ENCODE measurements at regions not wholly inside any gene's neighbourhood (a gene's known extent, or its start where the extent isn't known, plus 50 kb on each side); places are given as distances from the start of the nearest gene placed in this dataset.

- TF ChIP-seq CTCF (IDR thresholded peaks at IDR 0.05) (no peak), POLR2A (IDR thresholded peaks at IDR 0.05) (no peak)
- H3K9me3 ChIP-seq = no peaks in the 10 kb centered on the region
- intact Hi-C loops (cut with DNase I; ENCODE audit: low total_unique reads) = no loop called here
- H3K4me3 ChIP-seq = no peak overlapping the region
- H3K4me1 ChIP-seq = no peaks in the 10 kb centered on the region
- DNase-seq = no peak
- H3K27ac ChIP-seq = no peak overlapping the region
- no peaks in the 10 kb centered on the region for H3K36me3 ChIP-seq
- no peaks in the 10 kb centered on the region for H3K27me3 ChIP-seq
These were observed 218.5 kb downstream of the RPS29 start for GRCh38 chr14:49367696-49368095.

- TF ChIP-seq CTCF (IDR thresholded peaks at IDR 0.05) (no peak), POLR2A (IDR thresholded peaks at IDR 0.05) (no peak)
- no peak overlapping the region for H3K27ac ChIP-seq
- H3K27me3 ChIP-seq = no peaks in the 10 kb centered on the region
- no peak for DNase-seq
- no peak overlapping the region for H3K4me3 ChIP-seq
- no peaks in the 10 kb centered on the region for H3K4me1 ChIP-seq
- no peaks in the 10 kb centered on the region for H3K9me3 ChIP-seq
- intact Hi-C loops (cut with DNase I; ENCODE audit: low total_unique reads) = no loop called here
- no peaks in the 10 kb centered on the region for H3K36me3 ChIP-seq
These were observed 219.8 kb downstream of the RPS29 start for GRCh38 chr14:49366416-49366815.

GRCh38 chr14:49364752-49365117, 221.4 kb downstream of the RPS29 start:
- Histone ChIP-seq H3K4me3 (no peak overlapping the region), H3K9me3 (no peaks in the 10 kb centered on the region), H3K27me3 (no peaks in the 10 kb centered on the region), H3K36me3 (no peaks in the 10 kb centered on the region), H3K4me1 (no peaks in the 10 kb centered on the region), H3K27ac (no peak overlapping the region)
- DNase-seq = no peak
- no peak for TF ChIP-seq POLR2A (IDR thresholded peaks at IDR 0.05)
- no peak for TF ChIP-seq CTCF (IDR thresholded peaks at IDR 0.05)
- intact Hi-C loops (cut with DNase I; ENCODE audit: low total_unique reads) = no loop called here

- no peak for TF ChIP-seq POLR2A (IDR thresholded peaks at IDR 0.05)
- TF ChIP-seq CTCF (IDR thresholded peaks at IDR 0.05) = no peak
- Histone ChIP-seq H3K27ac (no peak overlapping the region), H3K36me3 (no peaks in the 10 kb centered on the region), H3K4me3 (no peak overlapping the region), H3K4me1 (no peaks in the 10 kb centered on the region), H3K27me3 (no peaks in the 10 kb centered on the region), H3K9me3 (no peaks in the 10 kb centered on the region)
- no peak for DNase-seq
- intact Hi-C loops (cut with DNase I; ENCODE audit: low total_unique reads) = no loop called here
These were observed 222.1 kb downstream of the RPS29 start for GRCh38 chr14:49363821-49364751.

GRCh38 chr14:49362916-49363315, 223.3 kb downstream of the RPS29 start:
- Histone ChIP-seq H3K9me3 (no peaks in the 10 kb centered on the region), H3K27me3 (no peaks in the 10 kb centered on the region), H3K36me3 (no peaks in the 10 kb centered on the region), H3K4me1 (no peaks in the 10 kb centered on the region), H3K27ac (no peak overlapping the region), H3K4me3 (no peak overlapping the region)
- intact Hi-C loops (cut with DNase I; ENCODE audit: low total_unique reads) = no loop called here
- DNase-seq = no peak
- TF ChIP-seq POLR2A (IDR thresholded peaks at IDR 0.05) (no peak), CTCF (IDR thresholded peaks at IDR 0.05) (no peak)

Measured in uterus (tissue), 3 donors.